ENCODE measurements at regions not wholly inside any gene's neighbourhood (a gene's known extent, or its start where the extent isn't known, plus 50 kb on each side); places are given as distances from the start of the nearest gene placed in this dataset.

DNA sequence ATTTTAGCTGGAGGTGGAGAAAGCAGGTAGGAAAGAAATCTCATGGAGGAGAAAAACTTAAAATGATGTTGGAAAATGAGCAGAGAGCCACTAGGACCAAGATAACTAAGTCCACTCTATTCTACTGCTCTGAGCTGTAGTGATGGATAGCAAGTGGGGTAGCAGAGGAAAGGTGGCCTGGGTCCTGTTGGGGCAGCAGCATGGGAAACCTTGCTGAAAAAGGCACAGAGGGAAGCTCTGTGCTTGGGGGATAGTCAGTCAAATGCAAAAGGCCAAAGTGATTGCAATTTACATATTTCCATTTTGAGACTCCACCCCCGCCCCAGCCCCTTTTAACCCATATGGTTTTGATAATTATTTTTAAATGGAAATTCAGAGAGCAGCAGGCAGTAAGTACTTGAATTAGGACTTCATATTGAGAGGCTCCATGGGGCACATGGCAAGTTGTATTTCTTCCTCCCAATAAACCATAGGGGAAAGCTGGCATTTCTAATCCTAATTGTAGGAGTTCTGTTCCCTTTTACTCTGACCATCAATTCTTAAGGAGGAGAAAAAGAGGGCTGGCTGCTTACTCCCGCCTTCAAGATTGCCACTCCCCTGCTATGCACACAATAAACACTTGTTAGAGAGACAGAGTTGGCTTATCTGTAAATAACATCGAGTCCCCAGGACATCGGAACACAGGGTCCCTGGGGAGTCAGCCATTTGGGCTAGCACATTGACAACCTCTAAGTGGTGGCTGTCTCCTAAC lies 1341.5 kb upstream of the TENM4 start:
- H3K36me3 ChIP-seq (ENCODE audit: control insufficient read depth in 2 of 2, extremely low read depth in 1 of 2, insufficient read depth in 1 of 2, low read length in 1 of 2), result no peaks in the 10 kb centered on the region
- no peak for ATAC-seq (replicated peaks in 1 of 4)
- no peak overlapping the region for H3K4me3 ChIP-seq (ENCODE audit: control insufficient read depth in 1 of 2, extremely low read depth in 1 of 2, low read length in 1 of 2)
- no peaks in the 10 kb centered on the region for H3K4me1 ChIP-seq (ENCODE audit: control insufficient read depth in 1 of 2, extremely low read depth in 1 of 2, insufficient read depth in 2 of 2, low read length in 2 of 2)
- Mint-ChIP-seq H3K4me1 (no peaks in the 10 kb centered on the region), H3K27me3 (no peaks in the 10 kb centered on the region), H3K27ac (no peak overlapping the region), H3K4me3 (no peak overlapping the region), H3K9me3 (peaks cover 9 to 24% (median 17%) of the 10 kb centered on the region in 3 donors), H3K36me3 (no peaks in the 10 kb centered on the region)
- DNase-seq, result no peak
- no peaks in the 10 kb centered on the region for H3K27me3 ChIP-seq (replicated peaks in 1 of 2; ENCODE audit: control insufficient read depth in 2 of 2, extremely low read depth in 1 of 2, insufficient read depth in 2 of 2, low read length in 1 of 2)
- no peak overlapping the region for H3K27ac ChIP-seq (ENCODE audit: low read length)
- H3K9me3 ChIP-seq, result no peaks in the 10 kb centered on the region
- WGBS (ENCODE audit: insufficient coverage), result no CpG with 5 or more reads among the region's 4 CpGs
- POLR2A ChIA-PET, result no interaction called here
- CTCF ChIA-PET, result no interaction called here

DNA sequence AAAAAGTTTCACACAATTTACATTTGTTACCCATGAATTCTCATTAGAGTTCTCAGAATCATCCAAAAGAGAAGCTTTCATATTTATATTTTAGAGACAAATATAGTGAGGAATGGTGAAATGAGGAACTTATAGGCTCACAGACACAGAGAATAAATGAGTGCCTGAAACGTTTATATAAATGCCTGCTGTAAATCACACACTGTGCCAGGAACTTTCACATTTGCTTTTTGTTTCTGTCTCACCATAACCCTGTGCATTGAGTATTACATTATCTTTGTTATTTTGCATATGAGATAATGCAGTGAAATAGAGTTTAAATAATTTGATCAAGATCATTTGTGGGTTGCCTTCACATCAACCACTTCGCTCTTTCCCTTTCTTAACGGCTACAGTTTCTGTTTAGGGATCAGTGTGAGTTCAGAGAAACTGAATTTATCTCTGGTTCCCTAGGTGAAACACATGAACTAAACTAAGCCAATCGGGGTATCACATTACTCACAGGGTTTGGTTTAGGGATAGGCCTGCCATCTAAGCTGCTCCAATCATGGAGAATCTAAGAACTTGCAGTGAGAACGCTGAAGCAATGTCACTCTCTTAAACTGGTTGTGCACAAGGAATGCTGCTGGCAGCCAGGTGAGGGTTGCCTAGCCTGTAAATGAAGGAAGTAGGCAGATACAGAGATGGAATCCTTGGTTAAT lies 1339.2 kb upstream of the TENM4 start:
- 71% methylated on average over 1 of the region's 5 CpGs for WGBS (ENCODE audit: insufficient coverage)
- H3K27me3 Mint-ChIP-seq, result no peaks in the 10 kb centered on the region
- H3K9me3 Mint-ChIP-seq, result peaks cover 15 to 21% (median 20%) of the 10 kb centered on the region in 3 donors
- H3K4me3 ChIP-seq (ENCODE audit: control insufficient read depth in 1 of 2, extremely low read depth in 1 of 2, low read length in 1 of 2), result no peak overlapping the region
- no peak overlapping the region for H3K4me3 Mint-ChIP-seq
- DNase-seq (no peak), ATAC-seq (replicated peaks in 1 of 4) (no peak)
- no peaks in the 10 kb centered on the region for H3K4me1 Mint-ChIP-seq
- no peaks in the 10 kb centered on the region for H3K4me1 ChIP-seq (ENCODE audit: control insufficient read depth in 1 of 2, extremely low read depth in 1 of 2, insufficient read depth in 2 of 2, low read length in 2 of 2)
- no peaks in the 10 kb centered on the region for H3K36me3 ChIP-seq (ENCODE audit: control insufficient read depth in 2 of 2, extremely low read depth in 1 of 2, insufficient read depth in 1 of 2, low read length in 1 of 2)
- no peaks in the 10 kb centered on the region for H3K9me3 ChIP-seq
- no peak overlapping the region for H3K27ac ChIP-seq (ENCODE audit: low read length)
- CTCF ChIA-PET, result no interaction called here
- H3K36me3 Mint-ChIP-seq, result no peaks in the 10 kb centered on the region
- POLR2A ChIA-PET, result no interaction called here
- H3K27ac Mint-ChIP-seq, result no peak overlapping the region
- H3K27me3 ChIP-seq (replicated peaks in 1 of 2; ENCODE audit: control insufficient read depth in 2 of 2, extremely low read depth in 1 of 2, insufficient read depth in 2 of 2, low read length in 1 of 2), result no peaks in the 10 kb centered on the region

DNA sequence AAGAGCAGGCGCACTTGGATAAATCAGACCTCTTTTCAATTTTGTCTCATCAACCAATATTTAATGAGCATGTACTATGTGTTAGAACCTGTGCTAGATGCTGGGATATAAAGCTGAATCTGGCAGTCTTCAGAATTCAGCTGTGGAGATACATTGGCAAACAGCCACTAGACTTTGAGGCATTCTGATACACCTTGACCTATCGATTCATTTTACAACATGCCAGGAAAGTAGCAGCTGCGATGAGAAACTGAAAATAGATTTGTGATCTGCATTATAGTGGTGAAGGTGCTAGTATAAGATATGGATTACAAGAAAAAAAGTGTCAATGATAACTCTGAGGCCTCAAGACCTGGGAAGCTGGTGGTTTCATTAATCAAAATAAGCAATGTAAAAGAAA lies 1338.1 kb upstream of the TENM4 start:
- Histone ChIP-seq H3K9me3 (no peaks in the 10 kb centered on the region), H3K4me3 (ENCODE audit: control insufficient read depth in 1 of 2, extremely low read depth in 1 of 2, low read length in 1 of 2) (no peak overlapping the region), H3K36me3 (ENCODE audit: control insufficient read depth in 2 of 2, extremely low read depth in 1 of 2, insufficient read depth in 1 of 2, low read length in 1 of 2) (no peaks in the 10 kb centered on the region), H3K27me3 (replicated peaks in 1 of 2; ENCODE audit: control insufficient read depth in 2 of 2, extremely low read depth in 1 of 2, insufficient read depth in 2 of 2, low read length in 1 of 2) (no peaks in the 10 kb centered on the region), H3K27ac (ENCODE audit: low read length) (no peak overlapping the region), H3K4me1 (ENCODE audit: control insufficient read depth in 1 of 2, extremely low read depth in 1 of 2, insufficient read depth in 2 of 2, low read length in 2 of 2) (no peaks in the 10 kb centered on the region)
- ATAC-seq (replicated peaks in 1 of 4) (no peak), DNase-seq (no peak)
- Mint-ChIP-seq H3K4me1 (no peaks in the 10 kb centered on the region), H3K27me3 (no peaks in the 10 kb centered on the region), H3K27ac (no peak overlapping the region), H3K9me3 (peaks cover 10 to 21% (median 15%) of the 10 kb centered on the region in 3 donors), H3K36me3 (no peaks in the 10 kb centered on the region), H3K4me3 (no peak overlapping the region)
- ChIA-PET POLR2A (no interaction called here), CTCF (no interaction called here)
- WGBS (ENCODE audit: insufficient coverage), result 71% methylated on average over 1 of the region's 3 CpGs

DNA sequence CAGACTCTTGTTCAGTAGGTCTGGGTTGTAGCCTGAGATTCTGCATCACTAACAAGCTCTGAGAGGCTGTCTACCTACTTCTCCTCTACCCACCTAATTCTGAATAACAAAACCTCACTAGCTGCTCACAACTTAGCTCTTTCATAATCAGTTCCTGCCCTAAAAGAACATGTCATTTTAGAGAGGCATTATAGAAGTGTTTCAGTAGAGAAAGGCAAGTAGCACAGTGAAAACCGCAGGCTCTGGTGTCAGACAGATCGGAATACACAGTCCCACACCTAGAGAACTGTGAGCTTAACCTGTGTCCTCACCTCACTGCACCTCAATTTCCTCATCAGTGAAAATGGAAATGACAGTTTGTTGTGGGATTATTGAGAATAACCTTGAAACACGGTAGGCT lies 1337.6 kb upstream of the TENM4 start:
- H3K27me3 ChIP-seq (replicated peaks in 1 of 2; ENCODE audit: control insufficient read depth in 2 of 2, extremely low read depth in 1 of 2, insufficient read depth in 2 of 2, low read length in 1 of 2), result no peaks in the 10 kb centered on the region
- no peak overlapping the region for H3K27ac Mint-ChIP-seq
- no peak overlapping the region for H3K4me3 Mint-ChIP-seq
- ATAC-seq (replicated peaks in 1 of 4) (no peak), DNase-seq (no peak)
- POLR2A ChIA-PET, result no interaction called here
- H3K9me3 Mint-ChIP-seq, result peaks cover 11 to 22% (median 12%) of the 10 kb centered on the region in 3 donors
- no peaks in the 10 kb centered on the region for H3K27me3 Mint-ChIP-seq
- no peak overlapping the region for H3K4me3 ChIP-seq (ENCODE audit: control insufficient read depth in 1 of 2, extremely low read depth in 1 of 2, low read length in 1 of 2)
- H3K36me3 Mint-ChIP-seq, result no peaks in the 10 kb centered on the region
- no peaks in the 10 kb centered on the region for H3K9me3 ChIP-seq
- no peak overlapping the region for H3K27ac ChIP-seq (ENCODE audit: low read length)
- CTCF ChIA-PET, result no interaction called here
- no peaks in the 10 kb centered on the region for H3K4me1 ChIP-seq (ENCODE audit: control insufficient read depth in 1 of 2, extremely low read depth in 1 of 2, insufficient read depth in 2 of 2, low read length in 2 of 2)
- no peaks in the 10 kb centered on the region for H3K4me1 Mint-ChIP-seq
- 100% methylated on average over 1 of the region's 3 CpGs for whole genome bisulfite sequencing (ENCODE audit: insufficient coverage)
- no peaks in the 10 kb centered on the region for H3K36me3 ChIP-seq (ENCODE audit: control insufficient read depth in 2 of 2, extremely low read depth in 1 of 2, insufficient read depth in 1 of 2, low read length in 1 of 2)

DNA sequence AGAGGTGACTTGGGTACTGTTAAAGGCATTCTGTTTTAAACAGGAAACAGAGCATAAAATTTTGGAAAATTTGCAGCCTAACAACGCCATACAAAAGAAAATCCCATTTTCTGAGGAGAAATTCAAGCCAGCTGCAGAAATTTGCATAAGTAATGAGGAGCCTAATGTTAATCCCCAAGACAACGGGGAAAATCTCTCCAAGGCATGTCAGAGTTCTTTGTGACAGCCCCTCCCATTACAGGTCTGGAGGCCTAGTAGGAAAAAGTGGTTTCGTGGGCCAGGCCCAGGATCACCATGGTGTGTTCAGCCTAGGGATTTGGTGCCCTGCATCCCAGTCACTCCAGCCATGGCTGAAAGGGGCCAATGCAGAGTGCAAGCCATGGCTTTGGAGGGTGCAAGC lies 1333.1 kb upstream of the TENM4 start:
- ATAC-seq (replicated peaks in 1 of 4) (no peak), DNase-seq (no peak)
- no peaks in the 10 kb centered on the region for H3K36me3 Mint-ChIP-seq
- H3K27me3 Mint-ChIP-seq, result no peaks in the 10 kb centered on the region
- Histone ChIP-seq H3K9me3 (no peaks in the 10 kb centered on the region), H3K36me3 (ENCODE audit: control insufficient read depth in 2 of 2, extremely low read depth in 1 of 2, insufficient read depth in 1 of 2, low read length in 1 of 2) (no peaks in the 10 kb centered on the region), H3K27ac (ENCODE audit: low read length) (no peak overlapping the region), H3K4me3 (ENCODE audit: control insufficient read depth in 1 of 2, extremely low read depth in 1 of 2, low read length in 1 of 2) (no peak overlapping the region), H3K27me3 (replicated peaks in 1 of 2; ENCODE audit: control insufficient read depth in 2 of 2, extremely low read depth in 1 of 2, insufficient read depth in 2 of 2, low read length in 1 of 2) (no peaks in the 10 kb centered on the region), H3K4me1 (ENCODE audit: control insufficient read depth in 1 of 2, extremely low read depth in 1 of 2, insufficient read depth in 2 of 2, low read length in 2 of 2) (no peaks in the 10 kb centered on the region)
- WGBS (ENCODE audit: insufficient coverage), result 82% methylated on average over 1 of the region's 3 CpGs
- H3K9me3 Mint-ChIP-seq, result peaks cover 10 to 26% (median 16%) of the 10 kb centered on the region in 3 donors
- no peak overlapping the region for H3K27ac Mint-ChIP-seq
- CTCF ChIA-PET, result no interaction called here
- H3K4me3 Mint-ChIP-seq, result no peak overlapping the region
- POLR2A ChIA-PET, result no interaction called here
- H3K4me1 Mint-ChIP-seq, result no peaks in the 10 kb centered on the region

DNA sequence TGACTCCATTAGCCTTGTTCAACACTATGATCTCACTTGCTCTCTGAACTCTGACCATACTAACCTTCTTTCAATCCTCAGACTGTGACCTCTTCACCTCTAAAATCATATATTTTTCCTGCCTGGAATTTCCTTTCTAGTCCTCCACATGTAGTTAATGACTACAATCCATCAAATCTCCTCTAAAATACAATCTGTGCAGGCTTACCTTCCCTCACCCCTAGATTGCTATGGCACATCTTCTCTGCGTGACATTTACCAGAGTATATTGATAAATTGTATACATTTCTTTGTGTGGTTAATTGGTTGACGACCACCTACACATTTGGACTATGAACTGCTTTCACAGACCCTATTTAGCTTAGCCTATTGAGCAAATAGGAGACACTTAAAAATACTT lies 1330.2 kb upstream of the TENM4 start:
- H3K4me3 ChIP-seq (ENCODE audit: control insufficient read depth in 1 of 2, extremely low read depth in 1 of 2, low read length in 1 of 2), result no peak overlapping the region
- peaks cover 13 to 20% (median 15%) of the 10 kb centered on the region in 3 donors for H3K9me3 Mint-ChIP-seq
- H3K36me3 Mint-ChIP-seq, result no peaks in the 10 kb centered on the region
- no peaks in the 10 kb centered on the region for H3K36me3 ChIP-seq (ENCODE audit: control insufficient read depth in 2 of 2, extremely low read depth in 1 of 2, insufficient read depth in 1 of 2, low read length in 1 of 2)
- no peaks in the 10 kb centered on the region for H3K9me3 ChIP-seq
- no peak for DNase-seq
- no peak for ATAC-seq (replicated peaks in 1 of 4)
- WGBS (ENCODE audit: insufficient coverage), result no CpG with 5 or more reads among the region's 2 CpGs
- no peaks in the 10 kb centered on the region for H3K27me3 ChIP-seq (replicated peaks in 1 of 2; ENCODE audit: control insufficient read depth in 2 of 2, extremely low read depth in 1 of 2, insufficient read depth in 2 of 2, low read length in 1 of 2)
- H3K4me1 Mint-ChIP-seq, result no peaks in the 10 kb centered on the region
- POLR2A ChIA-PET, result no interaction called here
- H3K27ac Mint-ChIP-seq, result no peak overlapping the region
- no peaks in the 10 kb centered on the region for H3K27me3 Mint-ChIP-seq
- H3K27ac ChIP-seq (ENCODE audit: low read length), result no peak overlapping the region
- H3K4me3 Mint-ChIP-seq, result no peak overlapping the region
- H3K4me1 ChIP-seq (ENCODE audit: control insufficient read depth in 1 of 2, extremely low read depth in 1 of 2, insufficient read depth in 2 of 2, low read length in 2 of 2), result no peaks in the 10 kb centered on the region
- CTCF ChIA-PET, result no interaction called here
